Suprapubic skin (tissue), 4 donors: ENCODE measurements at regions not wholly inside any gene's neighbourhood (a gene's known extent, or its start where the extent isn't known, plus 50 kb on each side); places are given as distances from the start of the nearest gene placed in this dataset.

ENCODE experiments used
- CTCF ChIP-seq, 2 donors: fragments of 200-600 bp in 1 of 2; fragments of 450-650 bp in 1 of 2; sonication (generic) in 1 of 2; IDR thresholded peaks; one replicate each; pipeline ENCODE4 v1.5.1; 2016 to 2019; ENCODE audit warnings: antibody characterized with exemption in 2 of 2, mild to moderate bottlenecking in 1 of 2, moderate library complexity in 1 of 2
- EP300 ChIP-seq: sonication (generic); formaldehyde crosslinking; IDR thresholded peaks from one replicate; pipeline ENCODE4 v1.6.1; 2017; ENCODE audit warnings: antibody characterized with exemption
- POLR2A ChIP-seq, 2 donors: fragments of 450-650 bp; IDR thresholded peaks; one replicate each; pipeline ENCODE4 v1.6.1; 2017; ENCODE audit warnings: antibody characterized with exemption in 2 of 2, mild to moderate bottlenecking in 2 of 2, moderate library complexity in 2 of 2
- POLR2AphosphoS5 ChIP-seq, 3 donors: sonication (generic); formaldehyde crosslinking; IDR thresholded peaks; one replicate each; pipeline ENCODE4 v1.6.1; 2017; ENCODE audit warnings: antibody characterized with exemption in 3 of 3

GRCh38 chr9:117521293-117521692, 106.4 kb upstream of the ASTN2 start:
- TF ChIP-seq CTCF (IDR thresholded peaks at IDR 0.05), result no peak
- no peak for TF ChIP-seq EP300
- no peak for TF ChIP-seq POLR2AphosphoS5 (IDR thresholded peaks at IDR 0.05)
- TF ChIP-seq POLR2A (IDR thresholded peaks at IDR 0.05), result no peak
